Ishikawa (cell line): ENCODE measurements at regions not wholly inside any gene's neighbourhood (a gene's known extent, or its start where the extent isn't known, plus 50 kb on each side); places are given as distances from the start of the nearest gene placed in this dataset.
A peak's percentile ranks its signal among the peaks of the same experiment; 100 is the strongest.

ENCODE experiments used
- CEBPB ChIP-seq: IDR thresholded peaks from 2 replicates; pipeline ENCODE4 v1.6.1; 2012
- CREB1 ChIP-seq: IDR thresholded peaks from 2 replicates; pipeline ENCODE4 v1.6.1; 2012; ENCODE audit warnings: low read depth
- EGR1 ChIP-seq: IDR thresholded peaks from 2 replicates; pipeline ENCODE4 v1.6.1; 2012
- EP300 ChIP-seq: IDR thresholded peaks from 2 replicates; pipeline ENCODE4 v1.6.1; 2012; ENCODE audit warnings: borderline replicate concordance
- FOXM1 ChIP-seq: IDR thresholded peaks from 2 replicates; pipeline ENCODE4 v1.6.1; 2012; ENCODE audit warnings: low read depth, borderline replicate concordance
- MAX ChIP-seq: IDR thresholded peaks from 2 replicates; pipeline ENCODE4 v1.6.1; 2012
- NFIC ChIP-seq: IDR thresholded peaks from 2 replicates; pipeline ENCODE4 v1.6.1; 2012
- RAD21 ChIP-seq: IDR thresholded peaks from 2 replicates; pipeline ENCODE4 v1.6.1; 2012; ENCODE audit warnings: low read depth
- REST ChIP-seq: IDR thresholded peaks from 2 replicates; pipeline ENCODE4 v1.6.1; 2012; ENCODE audit warnings: low read depth, mild to moderate bottlenecking
- TAF1 ChIP-seq: IDR thresholded peaks from 2 replicates; pipeline ENCODE4 v1.6.1; 2012; ENCODE audit warnings: low read depth, mild to moderate bottlenecking
- TCF12 ChIP-seq: IDR thresholded peaks from 2 replicates; pipeline ENCODE4 v1.6.1; 2012; ENCODE audit warnings: low read depth
- TEAD4 ChIP-seq: IDR thresholded peaks from 2 replicates; pipeline ENCODE4 v1.6.1; 2012
- USF1 ChIP-seq: IDR thresholded peaks from 2 replicates; pipeline ENCODE4 v1.6.1; 2012
- YY1 ChIP-seq: IDR thresholded peaks from 2 replicates; pipeline ENCODE4 v1.6.1; 2012; ENCODE audit warnings: low read depth
- ZBTB7A ChIP-seq: IDR thresholded peaks from 2 replicates; pipeline ENCODE4 v1.6.1; 2012; ENCODE audit warnings: low read depth

GRCh38 chr3:191074511-191074910 is 124.5 kb upstream of the OSTN start:
- TF ChIP-seq EGR1 (no peak), FOXM1 (no peak), ZBTB7A (no peak), RAD21 (no peak), CREB1 (no peak), MAX (no peak), TCF12 (no peak), TEAD4 (no peak), EP300 (no peak), CEBPB (no peak), USF1 (no peak), YY1 (no peak), REST (no peak), TAF1 (no peak), NFIC (no peak)

- no peak for TF ChIP-seq CREB1
- TF ChIP-seq NFIC: peak; percentile 35
- TF ChIP-seq TCF12: no peak
- TF ChIP-seq CEBPB: no peak
- TF ChIP-seq TEAD4: no peak
- TF ChIP-seq EGR1: no peak
- no peak for TF ChIP-seq FOXM1
These were observed 128.2 kb upstream of the OSTN start for GRCh38 chr3:191070762-191071403.

- TF ChIP-seq NFIC (no peak), EGR1 (no peak), TAF1 (no peak), YY1 (no peak), RAD21 (no peak), CREB1 (no peak), FOXM1 (no peak), REST (no peak), TCF12 (no peak), USF1 (no peak)
These were observed 128.8 kb upstream of the OSTN start for GRCh38 chr3:191070201-191070600.

GRCh38 chr3:191068946-191069813 is 129.9 kb upstream of the OSTN start:
- TF ChIP-seq CREB1: no peak
- TF ChIP-seq MAX: no peak
- no peak for TF ChIP-seq TCF12
- no peak for TF ChIP-seq YY1
- no peak for TF ChIP-seq TAF1
- TF ChIP-seq EP300: no peak
- TF ChIP-seq CEBPB: no peak
- no peak for TF ChIP-seq RAD21
- no peak for TF ChIP-seq ZBTB7A
- TF ChIP-seq EGR1: no peak
- TF ChIP-seq REST: no peak
- no peak for TF ChIP-seq TEAD4
- TF ChIP-seq USF1: no peak
- no peak for TF ChIP-seq FOXM1
- TF ChIP-seq NFIC: no peak
